NCI-H1930 (cell line): ENCODE measurements at regions not wholly inside any gene's neighbourhood (a gene's known extent, or its start where the extent isn't known, plus 50 kb on each side); places are given as distances from the start of the nearest gene placed in this dataset.
"Not testable (repeated sequence)": the region's sequence is repeated elsewhere in the genome, so short reads cannot be mapped to it uniquely, and the experiment has no call there.

ENCODE experiments used
- DNase-seq, 2 experiments: peaks; one replicate each; lab custom pipeline; 2025; lab: John Stamatoyannopoulos, UW

GRCh38 chr4:123026015-123026414 lies 103.6 kb upstream of the NUDT6 start:
- DNase-seq, result not testable (repeated sequence)

- no peak for DNase-seq
Measured at GRCh38 chr4:123031664-123032063, 109.3 kb upstream of the NUDT6 start.

- DNase-seq, result no peak
Measured at GRCh38 chr4:123034023-123034422, 111.6 kb upstream of the NUDT6 start.

DNA sequence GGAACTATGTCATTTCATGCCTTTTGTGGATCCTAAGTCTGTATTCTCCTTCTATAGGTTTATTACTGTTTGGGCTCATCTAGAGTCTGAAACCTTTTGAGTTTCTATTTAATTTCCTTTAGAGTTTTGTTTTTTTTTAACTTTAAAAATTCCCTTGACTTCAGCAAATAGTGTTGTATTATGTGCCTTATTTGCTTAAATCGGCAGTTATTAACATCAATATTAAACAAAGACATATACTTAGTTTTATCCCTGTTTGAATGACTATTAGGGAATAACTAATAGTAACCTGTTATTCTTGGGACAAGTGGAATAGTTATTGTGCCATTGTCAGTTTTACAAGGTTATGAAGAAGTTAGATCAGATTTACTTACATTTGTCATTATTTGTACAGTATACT lies 112.8 kb upstream of the NUDT6 start:
- DNase-seq, result no peak

GRCh38 chr4:123037804-123038203 lies 115.4 kb upstream of the NUDT6 start:
- no peak for DNase-seq

- no peak for DNase-seq
Measured at GRCh38 chr4:123042095-123042494, 119.7 kb upstream of the NUDT6 start.

DNA sequence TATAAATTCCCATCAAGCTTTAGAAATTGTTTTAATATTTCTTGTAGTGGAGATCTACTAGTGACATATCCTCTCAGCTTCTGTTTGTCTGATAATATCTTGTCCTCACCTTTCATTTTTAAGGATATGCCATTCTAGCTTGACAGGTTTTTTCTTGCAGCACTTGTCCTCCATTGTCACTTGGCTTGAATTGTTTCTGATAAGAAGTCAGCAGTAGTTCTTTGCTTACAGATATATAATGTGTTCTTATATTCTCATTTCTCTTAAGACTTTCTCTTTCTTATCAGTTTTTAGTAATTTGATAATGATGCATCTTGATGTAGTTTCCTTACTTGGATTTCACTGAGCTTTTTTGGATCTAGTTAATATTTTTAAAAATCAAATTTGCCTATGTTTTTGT lies 120.6 kb upstream of the NUDT6 start:
- DNase-seq, result no peak

DNA sequence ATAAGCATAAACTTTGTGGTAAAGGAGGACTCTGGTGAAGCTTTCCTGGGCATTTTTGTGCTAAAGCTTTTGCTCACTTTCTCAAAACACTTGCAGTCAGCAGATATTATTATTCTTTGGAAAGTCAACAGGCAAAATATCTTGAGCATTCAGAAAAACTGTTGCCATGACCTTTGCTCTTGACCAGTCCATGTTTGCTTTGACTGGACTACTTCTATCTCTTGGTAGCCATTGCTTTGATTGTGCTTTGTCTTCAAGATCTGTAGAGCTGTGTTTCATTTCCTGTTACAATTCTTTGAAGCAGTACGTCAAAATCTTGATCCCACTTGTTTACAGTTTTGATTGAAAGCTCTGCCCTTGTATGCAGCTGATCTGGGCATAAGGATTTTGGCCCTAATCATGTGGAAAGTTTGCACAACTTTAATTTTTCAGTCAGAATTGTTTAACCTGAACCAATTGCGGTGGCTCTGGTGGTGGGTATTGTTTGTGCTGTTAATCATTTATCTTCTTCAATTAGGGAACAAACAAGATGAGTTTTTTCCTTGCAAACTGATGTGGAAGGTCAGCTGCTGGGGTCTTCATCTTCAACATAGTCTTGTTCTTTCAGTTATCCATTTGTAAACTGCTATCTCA lies 121.5 kb upstream of the NUDT6 start:
- no peak for DNase-seq

GRCh38 chr4:123046096-123046495 lies 123.7 kb upstream of the NUDT6 start:
- DNase-seq, result no peak

- no peak for DNase-seq
Measured at GRCh38 chr4:123050018-123050417, 127.6 kb upstream of the NUDT6 start.

DNA sequence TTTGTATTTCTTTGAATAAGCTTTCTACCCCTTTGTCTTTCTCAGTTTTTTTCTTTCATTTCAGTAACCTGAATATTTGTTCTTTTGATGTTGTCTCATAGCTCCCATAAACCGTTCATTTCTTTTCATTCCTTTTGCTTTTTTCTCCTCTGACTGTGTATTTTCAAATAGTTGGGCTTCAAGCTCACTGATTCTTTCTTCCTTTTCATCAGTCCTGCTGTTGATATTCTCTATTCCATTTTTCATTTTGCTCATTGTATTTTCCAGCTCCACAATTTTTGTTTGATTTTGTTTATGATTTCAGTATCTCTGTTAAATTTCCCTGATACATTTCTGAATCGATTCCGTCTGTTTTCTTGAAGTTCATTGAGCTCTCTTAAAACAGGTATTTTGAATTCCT lies 129.6 kb upstream of the NUDT6 start:
- DNase-seq, result no peak

GRCh38 chr4:123055943-123056342 lies 133.5 kb upstream of the NUDT6 start:
- no peak for DNase-seq

- DNase-seq, result no peak
Measured at GRCh38 chr4:123060039-123060770, 137.8 kb upstream of the NUDT6 start.

DNA sequence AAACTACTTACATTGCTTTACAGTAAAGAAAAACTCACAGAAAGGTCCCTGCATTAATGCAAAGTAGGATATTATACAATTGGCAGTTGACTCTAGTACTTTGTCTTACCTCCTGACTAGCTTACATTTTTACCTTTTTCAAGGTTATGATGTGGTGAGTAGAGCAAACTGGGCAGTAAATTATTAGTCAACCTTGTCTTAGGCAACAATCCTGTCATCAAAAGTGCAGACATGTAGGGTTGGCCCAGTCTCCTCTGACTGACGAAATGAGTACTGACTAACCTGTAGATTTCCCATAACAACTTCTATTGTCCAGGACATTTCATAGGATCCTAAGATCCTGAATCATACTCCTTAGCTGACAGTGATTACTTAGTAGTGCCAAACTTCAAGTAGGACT lies 142.0 kb upstream of the NUDT6 start:
- DNase-seq, result no peak

DNA sequence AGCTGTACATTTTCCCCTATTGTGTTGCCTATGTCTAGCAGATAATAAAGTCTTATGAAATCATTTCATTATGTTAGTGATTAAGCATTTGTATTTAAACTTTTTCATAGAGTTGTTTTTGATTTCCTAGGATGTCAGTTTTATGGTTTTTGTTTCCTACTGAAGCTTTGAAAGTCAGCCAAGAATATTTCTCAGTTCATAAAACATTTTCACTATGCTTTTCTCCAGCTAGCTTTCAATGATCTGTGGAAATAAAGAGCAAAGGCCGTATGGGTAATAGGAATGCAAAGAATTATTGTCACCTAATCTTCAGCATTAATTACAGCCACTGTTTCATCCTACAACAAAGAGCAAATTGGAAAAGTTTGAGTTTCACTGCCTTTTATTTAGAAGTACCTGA lies 145.7 kb upstream of the NUDT6 start:
- no peak for DNase-seq

- DNase-seq, result peak in 1 of 2 experiments; percentile 23
Measured at GRCh38 chr4:123072060-123072459, 149.7 kb upstream of the NUDT6 start.

- DNase-seq, result no peak
Measured at GRCh38 chr4:123073650-123074049, 151.3 kb upstream of the NUDT6 start.

DNA sequence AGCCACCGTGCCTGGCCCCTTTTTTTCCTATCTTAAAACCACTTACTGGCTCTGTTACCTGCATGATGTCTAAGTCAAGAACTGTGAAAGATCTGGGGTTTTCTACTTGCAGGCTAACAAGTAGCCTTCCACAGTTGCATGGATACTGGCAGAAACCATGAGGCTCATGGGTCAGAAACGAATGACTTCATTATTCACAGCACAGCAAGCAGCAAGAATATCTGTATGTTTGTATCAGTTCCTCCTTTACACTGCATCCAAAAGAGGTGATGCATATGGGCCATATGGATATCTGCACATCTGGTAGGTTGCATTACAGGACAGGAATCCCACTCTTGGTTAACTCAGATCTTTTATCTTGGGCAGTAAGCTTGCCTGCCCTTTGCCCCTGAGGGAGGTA lies 154.9 kb upstream of the NUDT6 start:
- DNase-seq, result no peak

GRCh38 chr4:123081971-123082370 lies 159.6 kb upstream of the NUDT6 start:
- no peak for DNase-seq

DNA sequence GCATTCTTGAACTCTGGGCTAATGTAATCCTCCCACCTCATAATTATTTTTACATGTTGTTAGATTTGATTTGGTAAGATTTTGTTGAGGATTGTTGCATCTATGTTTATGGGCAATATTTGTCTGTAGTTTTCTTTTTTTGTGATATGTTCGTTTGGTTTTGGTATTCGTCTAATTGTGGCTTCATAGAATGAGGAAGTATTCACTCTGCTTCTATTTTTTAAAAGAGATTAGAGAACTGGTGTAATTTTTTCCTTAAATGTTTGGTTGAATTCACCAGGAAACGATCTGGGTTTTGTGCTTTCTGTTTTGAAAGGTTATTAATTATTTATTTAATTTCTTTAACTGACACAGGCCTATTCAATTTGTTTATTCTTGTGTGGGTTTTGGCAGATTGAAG lies 161.2 kb upstream of the NUDT6 start:
- no peak for DNase-seq

- no peak for DNase-seq
Measured at GRCh38 chr4:123088501-123088900, 166.1 kb upstream of the NUDT6 start.

DNA sequence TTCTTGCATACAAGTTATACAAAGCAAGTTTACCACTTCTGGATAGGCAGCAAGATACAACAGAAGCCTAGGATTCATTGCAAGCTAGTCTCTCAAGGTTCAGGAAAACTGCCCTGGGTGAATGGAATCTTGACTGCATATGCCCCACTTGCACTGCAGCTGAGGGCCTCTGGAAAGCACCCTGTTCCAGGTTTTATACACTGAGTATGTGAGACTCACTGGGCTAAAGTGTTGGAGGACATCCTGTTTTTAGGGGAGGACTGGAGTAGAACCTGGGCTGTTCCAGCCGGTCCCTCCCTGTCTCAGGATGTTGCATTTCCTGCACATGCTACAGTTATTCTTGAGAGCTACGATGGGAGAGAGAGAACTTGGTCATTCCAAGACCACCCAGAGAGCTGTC lies 168.5 kb upstream of the NUDT6 start:
- no peak for DNase-seq

DNA sequence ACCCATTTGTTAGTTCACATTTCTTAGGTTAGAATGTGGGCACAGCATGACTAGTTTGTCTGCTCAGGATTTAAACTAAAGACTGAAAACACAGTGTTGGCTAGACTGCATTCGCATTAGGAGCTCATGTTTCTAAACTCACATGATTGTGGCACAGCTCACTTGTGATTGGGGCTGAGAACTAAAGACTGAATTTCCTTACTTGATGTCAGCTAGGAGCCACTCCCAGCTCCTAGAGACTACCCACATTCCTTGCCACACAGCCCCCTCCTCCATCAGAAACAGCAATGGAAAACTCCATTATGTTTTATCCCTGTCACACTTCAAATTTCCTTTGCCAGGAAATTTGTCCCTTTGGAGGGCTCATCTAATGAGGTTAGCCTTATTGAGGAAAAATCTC lies 170.2 kb upstream of the NUDT6 start:
- no peak for DNase-seq

GRCh38 chr4:123093236-123093635 lies 170.8 kb upstream of the NUDT6 start:
- DNase-seq, result no peak
